Right hindlimb (tissue), 1 donor: ENCODE measurements at regions not wholly inside any gene's neighbourhood (a gene's known extent, or its start where the extent isn't known, plus 50 kb on each side); places are given as distances from the start of the nearest gene placed in this dataset.
A peak's percentile ranks its signal among the peaks of the same experiment; 100 is the strongest.
"Not testable (repeated sequence)": the region's sequence is repeated elsewhere in the genome, so short reads cannot be mapped to it uniquely, and the experiment has no call there.

ENCODE experiments used
- DNase-seq: peaks from one replicate; pipeline ENCODE4 v3.0.0-alpha.2; 2018

- no peak for DNase-seq
These were observed 628.0 kb downstream of the EFNB2 start for GRCh38 chr13:105907319-105908019.

GRCh38 chr13:105906746-105907145 is 628.7 kb downstream of the EFNB2 start:
- no peak for DNase-seq

- DNase-seq = no peak
These were observed 631.3 kb downstream of the EFNB2 start for GRCh38 chr13:105904034-105904742.

- DNase-seq = no peak
These were observed 633.1 kb downstream of the EFNB2 start for GRCh38 chr13:105902396-105902795.

- DNase-seq = no peak
These were observed 637.9 kb downstream of the EFNB2 start for GRCh38 chr13:105897575-105897974.

- no peak for DNase-seq
These were observed 640.8 kb downstream of the EFNB2 start for GRCh38 chr13:105894697-105895096.

GRCh38 chr13:105890509-105890908 is 645.0 kb downstream of the EFNB2 start:
- no peak for DNase-seq

- no peak for DNase-seq
These were observed 657.3 kb downstream of the EFNB2 start for GRCh38 chr13:105878119-105878700.

- DNase-seq = no peak
These were observed 660.6 kb downstream of the EFNB2 start for GRCh38 chr13:105874814-105875213.

GRCh38 chr13:105871768-105872167 is 663.7 kb downstream of the EFNB2 start:
- DNase-seq = no peak

- DNase-seq = no peak
These were observed 664.1 kb downstream of the EFNB2 start for GRCh38 chr13:105871326-105871725.

GRCh38 chr13:105863300-105863920 is 672.1 kb downstream of the EFNB2 start:
- DNase-seq = no peak

- no peak for DNase-seq
These were observed 687.0 kb downstream of the EFNB2 start for GRCh38 chr13:105848494-105848893.

- peak; percentile 28 for DNase-seq
These were observed 687.8 kb downstream of the EFNB2 start for GRCh38 chr13:105847527-105848291.

- DNase-seq = no peak
These were observed 688.5 kb downstream of the EFNB2 start for GRCh38 chr13:105846923-105847322.

- DNase-seq = no peak
These were observed 694.2 kb downstream of the EFNB2 start for GRCh38 chr13:105841286-105841685.

- DNase-seq = no peak
These were observed 697.2 kb downstream of the EFNB2 start for GRCh38 chr13:105838231-105838630.

GRCh38 chr13:105837295-105837694 is 698.2 kb downstream of the EFNB2 start:
- not testable (repeated sequence) for DNase-seq

- no peak for DNase-seq
These were observed 704.6 kb downstream of the EFNB2 start for GRCh38 chr13:105830821-105831220.

GRCh38 chr13:105827111-105827809 is 708.2 kb downstream of the EFNB2 start:
- DNase-seq = no peak

- no peak for DNase-seq
These were observed 710.4 kb downstream of the EFNB2 start for GRCh38 chr13:105825071-105825470.

GRCh38 chr13:105821337-105821736 is 714.1 kb downstream of the EFNB2 start:
- DNase-seq = no peak
